ENCODE measurements at regions not wholly inside any gene's neighbourhood (a gene's known extent, or its start where the extent isn't known, plus 50 kb on each side); places are given as distances from the start of the nearest gene placed in this dataset.

GRCh38 chr1:226792368-226792767 is 53.3 kb upstream of the ITPKB start:
- Histone ChIP-seq H2BK20ac (ENCODE audit: low read depth, low read length) (no peak overlapping the region), H3K79me1 (ENCODE audit: low read depth in 1 of 2, low read length in 2 of 2) (no peaks in the 10 kb centered on the region), H3K4me1 (ENCODE audit: control insufficient read depth, insufficient read depth, low read length) (no peaks in the 10 kb centered on the region), H2AK9ac (replicated peaks; ENCODE audit: low read depth, low read length, poor library complexity) (no peak overlapping the region), H4K5ac (ENCODE audit: low read depth, low read length) (no peak overlapping the region), H4K91ac (ENCODE audit: insufficient read depth, low read depth, low read length) (no peak overlapping the region), H3K18ac (ENCODE audit: low read depth, low read length) (no peak overlapping the region), H2BK15ac (ENCODE audit: low read depth, low read length) (no peak overlapping the region), H2BK120ac (ENCODE audit: low read depth, low read length) (no peak overlapping the region), H3K27me3 (ENCODE audit: control insufficient read depth, insufficient read depth, low read length) (peaks cover 19% of the 10 kb centered on the region), H3K27ac (ENCODE audit: insufficient read depth, low read length) (no peak overlapping the region), H2AFZ (replicated peaks; ENCODE audit: low read length, poor library complexity) (no peak overlapping the region), H3K4me3 (ENCODE audit: insufficient read depth, low read depth, low read length) (no peak overlapping the region), H3K9me1 (ENCODE audit: insufficient read depth, low read length) (no peaks in the 10 kb centered on the region), H3K4me2 (ENCODE audit: low read depth, low read length) (no peak overlapping the region), H3K56ac (ENCODE audit: extremely low read depth, insufficient read depth, low read length) (no peak overlapping the region), H2AK5ac (ENCODE audit: low read depth, low read length) (no peak overlapping the region), H3K9ac (ENCODE audit: low read depth, low read length) (no peak overlapping the region), H3K23ac (ENCODE audit: low read depth, low read length) (no peak overlapping the region), H3K14ac (replicated peaks; ENCODE audit: low read depth, low read length) (no peak overlapping the region), H3K36me3 (ENCODE audit: control insufficient read depth, insufficient read depth, low read length) (no peaks in the 10 kb centered on the region), H2BK5ac (ENCODE audit: low read depth, low read length, poor library complexity, severe bottlenecking) (no peak overlapping the region), H3K9me3 (ENCODE audit: control insufficient read depth, insufficient read depth, low read length) (no peaks in the 10 kb centered on the region), H4K20me1 (ENCODE audit: insufficient read depth, low read length) (no peaks in the 10 kb centered on the region), H4K8ac (ENCODE audit: low read depth in 2 of 2, low read length in 2 of 2) (no peak overlapping the region), H3K4ac (ENCODE audit: low read depth, low read length) (no peak overlapping the region)
- ChIA-PET CTCF (interaction anchor here (1.4 kb wide), 1 partner anchor 30 kb away, joined by 3 read pairs; no protein-coding TSS in a partner anchor), POLR2A (ENCODE audit: unreplicated experiment) (no interaction called here)
- no peak for ATAC-seq (ENCODE audit: low read depth)
- no TSS peak for BruUV-seq (replicated peaks)
- intact Hi-C loops (cut with micrococcal nuclease) = no loop called here
- WGBS, 2 experiments (ENCODE audit: extremely low coverage in 2 of 2, insufficient read length in 1 of 2) = no CpG with 5 or more reads among the region's 1 CpG
- no peak for DNase-seq
- in situ Hi-C loops (cut with MboI; ENCODE audit: low sequenced_read_pairs) = no loop called here
- no peak for TF ChIP-seq USF2 (IDR thresholded peaks at IDR 0.05; ENCODE audit: low read depth, low read length)
- no peak for TF ChIP-seq BHLHE40 (IDR thresholded peaks at IDR 0.05; ENCODE audit: low read depth, low read length)
- TF ChIP-seq CTCF (conservative IDR thresholded peaks at IDR 0.05; ENCODE audit: low read depth, low read length) = no peak
- TF ChIP-seq RCOR1 (IDR thresholded peaks at IDR 0.05; ENCODE audit: insufficient replicate concordance, low read length) = no peak
- TF ChIP-seq MAFK (IDR thresholded peaks at IDR 0.05; ENCODE audit: low read depth, low read length) = no peak
- TF ChIP-seq MXI1 (IDR thresholded peaks at IDR 0.05; ENCODE audit: borderline replicate concordance, low read depth, low read length) = no peak
- TF ChIP-seq CEBPB (IDR thresholded peaks at IDR 0.05; ENCODE audit: low read depth, low read length) = no peak
- TF ChIP-seq ELK1 (IDR thresholded peaks at IDR 0.05; ENCODE audit: borderline replicate concordance, low read depth, low read length) = no peak
- no peak for TF ChIP-seq POLR2A (IDR thresholded peaks at IDR 0.05; ENCODE audit: low read depth, low read length)
- TF ChIP-seq RFX5 (IDR thresholded peaks at IDR 0.05; ENCODE audit: low read depth, low read length) = no peak
- TF ChIP-seq SMC3 (IDR thresholded peaks at IDR 0.05; ENCODE audit: low read depth, low read length) = no peak
- TF ChIP-seq MAZ (IDR thresholded peaks at IDR 0.05; ENCODE audit: borderline replicate concordance, low read depth, low read length) = no peak
- no peak for TF ChIP-seq RAD21 (IDR thresholded peaks at IDR 0.05; ENCODE audit: low read length)
- no peak for TF ChIP-seq CHD1 (IDR thresholded peaks at IDR 0.05; ENCODE audit: low read depth, low read length)
- TF ChIP-seq NFE2L2 (IDR thresholded peaks at IDR 0.05; ENCODE audit: low read depth, low read length) = no peak
- no peak for TF ChIP-seq FOS (IDR thresholded peaks at IDR 0.05; ENCODE audit: low read depth, low read length)
- dilution Hi-C loops (cut with HindIII; ENCODE audit: low sequenced_read_pairs, unreplicated experiment) = no loop called here

Data from IMR-90 (cell line).